B cell (primary cell): ENCODE measurements at regions not wholly inside any gene's neighbourhood (a gene's known extent, or its start where the extent isn't known, plus 50 kb on each side); places are given as distances from the start of the nearest gene placed in this dataset.

Experiments
- ATAC-seq: fragments of 200-7000 bp; cut with Tn5 transposase; one replicate; pipeline ENCODE4 v1.10.0; 2021; ENCODE audit warnings: low read depth, mild to moderate bottlenecking, moderate number of reproducible peaks, moderate library complexity
- CTCF ChIA-PET: fragments of 350-600 bp; sonication (Branson Sonifier 250); formaldehyde crosslinking; loops from one replicate; lab custom pipeline; 2021; ENCODE audit warnings: antibody characterized with exemption, inconsistent platforms; lab: Charles Lee
- POLR2A ChIA-PET: fragments of 350-600 bp; sonication (Branson Sonifier 250); formaldehyde crosslinking; loops from one replicate; lab custom pipeline; 2021; ENCODE audit warnings: antibody characterized with exemption; lab: Charles Lee
- DNase-seq: peaks from one replicate; pipeline ENCODE4 v3.0.0; 2013
- H2AFZ ChIP-seq: 2 replicates; pipeline ENCODE4 v1.6.1; 2012; ENCODE audit warnings: mild to moderate bottlenecking, low read depth, low read length; ENCODE audit not compliant: insufficient read depth, poor library complexity, severe bottlenecking
- H3K27ac ChIP-seq, 2 donors: 1 replicate in 1 of 2; 2 replicates in 1 of 2; pipeline ENCODE4 v1.5.1; 2012 to 2013; ENCODE audit warnings: low read length in 2 of 2, mild to moderate bottlenecking in 2 of 2, moderate library complexity in 1 of 2
- H3K27me3 ChIP-seq, 4 experiments: fragments of 200-600 bp in 1 of 4; sonication (generic) in 1 of 4; replicated peaks in 1 of 4; 1 replicate in 2 of 4; 2 replicates in 2 of 4; pipeline versions ENCODE4 v1.6.1 to v1.7.0; 2013 to 2016; ENCODE audit warnings: low read length in 3 of 4, mild to moderate bottlenecking in 2 of 4, mixed read lengths in 1 of 4, moderate library complexity in 1 of 4; ENCODE audit not compliant: insufficient read depth in 4 of 4, control insufficient read depth in 3 of 4; ENCODE audit errors: control extremely low read depth in 1 of 4
- H3K36me3 ChIP-seq, 2 experiments: replicated peaks in 1 of 2; 1 replicate in 1 of 2; 2 replicates in 1 of 2; pipeline versions ENCODE4 v1.6.1 to v1.7.1; 2013; ENCODE audit warnings: low read length in 1 of 2; ENCODE audit not compliant: insufficient read depth in 2 of 2, control insufficient read depth in 1 of 2; ENCODE audit errors: control extremely low read depth in 1 of 2, extremely low read depth in 1 of 2
- H3K4me1 ChIP-seq, 2 donors: fragments of 200-600 bp in 1 of 2; sonication (generic) in 1 of 2; 1 replicate in 1 of 2; 2 replicates in 1 of 2; pipeline versions ENCODE4 v1.5.1 to v1.6.1; 2013 to 2017; ENCODE audit warnings: low read length in 2 of 2; ENCODE audit not compliant: control insufficient read depth in 2 of 2, insufficient read depth in 2 of 2
- H3K4me2 ChIP-seq: replicated peaks from 2 replicates; pipeline ENCODE3; 2012; ENCODE audit warnings: mild to moderate bottlenecking, low read depth, low read length; ENCODE audit not compliant: poor library complexity, severe bottlenecking
- H3K4me3 ChIP-seq, 5 experiments: fragments of 200-600 bp in 1 of 5; sonication (generic) in 1 of 5; 1 replicate in 3 of 5; 2 replicates in 2 of 5; pipeline versions ENCODE4 v1.5.1 to v1.7.0; 2011 to 2016; ENCODE audit warnings: low read length in 4 of 5, mild to moderate bottlenecking in 4 of 5, low read depth in 2 of 5, control low read depth in 1 of 5, moderate library complexity in 1 of 5; ENCODE audit not compliant: insufficient read depth in 1 of 5; ENCODE audit errors: control extremely low read depth in 1 of 5, extremely low read depth in 1 of 5
- H3K79me2 ChIP-seq: fragments of 200-600 bp; sonication (generic); one replicate; pipeline ENCODE4 v1.6.0; 2016; ENCODE audit warnings: low read length; ENCODE audit not compliant: control insufficient read depth, insufficient read depth
- H3K9ac ChIP-seq: fragments of 200-600 bp; sonication (generic); 2 replicates; pipeline ENCODE4 v1.6.1; 2017; ENCODE audit warnings: mild to moderate bottlenecking, low read length, moderate library complexity
- H3K9me3 ChIP-seq, 3 donors: one replicate each; pipeline versions ENCODE4 v1.6.1 to v1.7.1; 2013; ENCODE audit warnings: low read length in 2 of 3; ENCODE audit not compliant: control insufficient read depth in 2 of 3, insufficient read depth in 1 of 3; ENCODE audit errors: control extremely low read depth in 1 of 3
- H4K20me1 ChIP-seq: 2 replicates; pipeline ENCODE4 v1.6.0; 2012; ENCODE audit warnings: mild to moderate bottlenecking, low read length; ENCODE audit not compliant: insufficient read depth, control insufficient read depth, poor library complexity, severe bottlenecking
- H3K27ac Mint-ChIP-seq: one replicate; pipeline ENCODE4 v1.8.0; 2021; ENCODE audit warnings: mixed read lengths
- H3K27me3 Mint-ChIP-seq: one replicate; pipeline ENCODE4 v1.8.0; 2021; ENCODE audit warnings: mixed read lengths
- H3K4me1 Mint-ChIP-seq: one replicate; pipeline ENCODE4 v1.8.0; 2021; ENCODE audit warnings: mixed read lengths
- H3K4me3 Mint-ChIP-seq: one replicate; pipeline ENCODE4 v1.8.0; 2021; ENCODE audit warnings: mixed read lengths
- H3K9me3 Mint-ChIP-seq: one replicate; pipeline ENCODE4 v1.8.0; 2022; ENCODE audit warnings: mixed read lengths; ENCODE audit not compliant: insufficient read depth
- CTCF ChIP-seq: fragments of 200-600 bp; IDR thresholded peaks from one replicate; pipeline ENCODE4 v1.8.0; 2022; ENCODE audit warnings: antibody characterized with exemption, mild to moderate bottlenecking
- EZH2 ChIP-seq: IDR thresholded peaks from 2 replicates; pipeline ENCODE4 v1.6.1; 2012; ENCODE audit warnings: borderline replicate concordance, low read depth, mild to moderate bottlenecking, moderate library complexity, low read length; ENCODE audit not compliant: insufficient read depth, poor library complexity, severe bottlenecking
- WGBS: methylation state at CpG from one replicate; pipeline ENCODE4 v1.1.5; 2013; ENCODE audit warnings: missing lambda C conversion rate; ENCODE audit not compliant: insufficient coverage; 5-methylcytosine and 5-hydroxymethylcytosine counted together
- intact Hi-C: fragments of 100-400 bp; cut with micrococcal nuclease; formaldehyde crosslinking; loops from one replicate; pipeline ENCODE4 v1.10.0; 2022

- H3K36me3 ChIP-seq = no peaks in the 10 kb centered on the region
- no peaks in the 10 kb centered on the region for H3K9me3 ChIP-seq
- DNase-seq (no peak), ATAC-seq (no peak)
- H3K27me3 Mint-ChIP-seq = peaks cover 11% of the 10 kb centered on the region
- H3K9ac ChIP-seq = no peak overlapping the region
- no peak overlapping the region for H3K4me3 ChIP-seq
- no peaks in the 10 kb centered on the region for H4K20me1 ChIP-seq
- CTCF ChIA-PET = interaction anchor here (0.9 kb wide), 1 partner anchor 285 kb away, joined by 3 read pairs; no protein-coding TSS in a partner anchor
- WGBS = 91% methylated on average over 1 of the region's 2 CpGs
- H2AFZ ChIP-seq = no peak overlapping the region
- no peak overlapping the region for H3K27ac ChIP-seq
- H3K4me1 ChIP-seq = no peaks in the 10 kb centered on the region
- H3K27ac Mint-ChIP-seq = no peak overlapping the region
- POLR2A ChIA-PET = no interaction called here
- H3K9me3 Mint-ChIP-seq = no peaks in the 10 kb centered on the region
- TF ChIP-seq EZH2 (no peak), CTCF (no peak)
- no peaks in the 10 kb centered on the region for H3K79me2 ChIP-seq
- H3K4me1 Mint-ChIP-seq = no peaks in the 10 kb centered on the region
- H3K4me2 ChIP-seq = no peak overlapping the region
- intact Hi-C loops = no loop called here
- H3K27me3 ChIP-seq = peaks cover 0 to 6% (median 2%) of the 10 kb centered on the region in 4 experiments
- H3K4me3 Mint-ChIP-seq = no peak overlapping the region
Measured at GRCh38 chr21:35116777-35117176, 67.7 kb upstream of the RUNX1 start.

- H3K9me3 ChIP-seq = no peaks in the 10 kb centered on the region
- no peak overlapping the region for H3K4me2 ChIP-seq
- intact Hi-C loops = no loop called here
- no peak overlapping the region for H2AFZ ChIP-seq
- peaks cover 11% of the 10 kb centered on the region for H3K27me3 Mint-ChIP-seq
- no peaks in the 10 kb centered on the region for H3K4me1 Mint-ChIP-seq
- H3K9me3 Mint-ChIP-seq = no peaks in the 10 kb centered on the region
- DNase-seq (no peak), ATAC-seq (no peak)
- H3K4me3 ChIP-seq = no peak overlapping the region
- H3K4me3 Mint-ChIP-seq = no peak overlapping the region
- H3K27ac ChIP-seq = no peak overlapping the region
- no peaks in the 10 kb centered on the region for H3K4me1 ChIP-seq
- H3K9ac ChIP-seq = no peak overlapping the region
- ChIA-PET POLR2A (no interaction called here), CTCF (no interaction called here)
- no peak overlapping the region for H3K27ac Mint-ChIP-seq
- no peak for TF ChIP-seq EZH2
- no peak for TF ChIP-seq CTCF
- WGBS = 100% methylated on average over 1 of the region's 2 CpGs
- H3K36me3 ChIP-seq = no peaks in the 10 kb centered on the region
- H3K79me2 ChIP-seq = no peaks in the 10 kb centered on the region
- H3K27me3 ChIP-seq = peaks cover 0 to 3% (median 1%) of the 10 kb centered on the region in 4 experiments
- H4K20me1 ChIP-seq = no peaks in the 10 kb centered on the region
Measured at GRCh38 chr21:35113064-35113463, 64.0 kb upstream of the RUNX1 start.
